H1 (cell line): ENCODE measurements at regions not wholly inside any gene's neighbourhood (a gene's known extent, or its start where the extent isn't known, plus 50 kb on each side); places are given as distances from the start of the nearest gene placed in this dataset.

Source experiments
- CTCF ChIA-PET: fragments of 300-600 bp; sonication (Branson Sonifier 250); formaldehyde crosslinking; loops from one replicate; lab custom pipeline; 2021; ENCODE audit not compliant: partially characterized antibody; lab: Charles Lee
- POLR2A ChIA-PET: fragments of 300-600 bp; sonication (Branson Sonifier 250); formaldehyde crosslinking; loops from one replicate; lab custom pipeline; 2021; ENCODE audit warnings: inconsistent platforms; ENCODE audit not compliant: partially characterized antibody; lab: Charles Lee
- DNase-seq, 2 experiments: peaks; one replicate each; pipeline versions ENCODE4 v3.0.0 to v3.0.0-alpha.2; 2010 to 2022; ENCODE audit warnings: low spot score in 2 of 2, low read depth in 1 of 2, mixed read lengths in 1 of 2
- FAIRE-seq: peaks from 2 replicates; lab custom pipeline; 2011; peaks lifted over from hg19 to GRCh38; lab: Jason Lieb, UNC
- H2AFZ ChIP-seq: 2 replicates; pipeline ENCODE4 v1.8.1; 2012; ENCODE audit warnings: low read length, inconsistent platforms
- H2AK5ac ChIP-seq: 2 replicates; pipeline ENCODE4 v1.6.1; 2013; ENCODE audit warnings: low read depth, low read length
- H2BK120ac ChIP-seq: replicated peaks from 2 replicates; pipeline ENCODE3; 2013; ENCODE audit warnings: low read depth, low read length, inconsistent platforms
- H2BK12ac ChIP-seq: 2 replicates; pipeline ENCODE4 v1.6.1; 2013; ENCODE audit warnings: low read depth, low read length
- H2BK15ac ChIP-seq: 2 replicates; pipeline ENCODE4 v1.6.1; 2013; ENCODE audit warnings: low read length
- H2BK20ac ChIP-seq: 2 replicates; pipeline ENCODE4 v1.6.1; 2013; ENCODE audit warnings: low read length
- H2BK5ac ChIP-seq: 2 replicates; pipeline ENCODE4 v1.6.1; 2013; ENCODE audit warnings: low read depth, low read length
- H3K14ac ChIP-seq: 2 replicates; pipeline ENCODE4 v1.6.1; 2013; ENCODE audit warnings: inconsistent platforms; ENCODE audit not compliant: insufficient read length
- H3K18ac ChIP-seq: 2 replicates; pipeline ENCODE4 v1.6.1; 2013; ENCODE audit warnings: low read length; ENCODE audit errors: extremely low read depth
- H3K23ac ChIP-seq: 2 replicates; pipeline ENCODE4 v1.6.1; 2013; ENCODE audit warnings: inconsistent platforms; ENCODE audit not compliant: insufficient read length
- H3K23me2 ChIP-seq: 2 replicates; pipeline ENCODE4 v1.6.1; 2013; ENCODE audit warnings: low read depth, low read length
- H3K27ac ChIP-seq: 2 replicates; pipeline ENCODE4 v1.6.1; 2011; ENCODE audit warnings: low read depth, low read length, inconsistent platforms
- H3K27me3 ChIP-seq, 4 experiments: replicated peaks in 1 of 4; 1 replicate in 1 of 4; 2 replicates in 3 of 4; pipeline versions ENCODE4 v1.6.1 to v1.8.1; 2011 to 2013; ENCODE audit warnings: low read length in 3 of 4, mild to moderate bottlenecking in 3 of 4, inconsistent platforms in 2 of 4, mixed read lengths in 2 of 4, moderate library complexity in 1 of 4; ENCODE audit not compliant: control insufficient read depth in 3 of 4, insufficient read depth in 3 of 4; ENCODE audit errors: extremely low read depth in 1 of 4
- H3K36me3 ChIP-seq, 4 experiments: 2 replicates each; pipeline versions ENCODE4 v1.6.1 to v1.8.1; 2011 to 2013; ENCODE audit warnings: mild to moderate bottlenecking in 4 of 4, low read length in 3 of 4, moderate library complexity in 2 of 4, control low read depth in 1 of 4, inconsistent platforms in 1 of 4; ENCODE audit not compliant: insufficient read depth in 4 of 4, control insufficient read depth in 2 of 4
- H3K4ac ChIP-seq: replicated peaks from 2 replicates; pipeline ENCODE3; 2013; ENCODE audit warnings: low read length, low read depth, mixed read lengths, inconsistent platforms; ENCODE audit not compliant: insufficient read length
- H3K4me1 ChIP-seq, 4 experiments: replicated peaks in 1 of 4; 1 replicate in 1 of 4; 2 replicates in 3 of 4; pipeline versions ENCODE4 v1.6.1 to v1.8.1; 2011 to 2013; ENCODE audit warnings: low read length in 3 of 4, inconsistent platforms in 2 of 4, mixed read lengths in 1 of 4; ENCODE audit not compliant: insufficient read depth in 4 of 4, control insufficient read depth in 3 of 4
- H3K4me2 ChIP-seq, 2 experiments: 2 replicates each; pipeline versions ENCODE4 v1.6.1 to v1.8.1; 2011 to 2013; ENCODE audit warnings: low read depth in 2 of 2, low read length in 2 of 2, control low read depth in 1 of 2, inconsistent platforms in 1 of 2, mild to moderate bottlenecking in 1 of 2; ENCODE audit not compliant: insufficient read depth in 1 of 2
- H3K4me3 ChIP-seq, 4 experiments: fragments of 200-600, 300-600 bp in 1 of 4; sonication (generic), shearing (Covaris generic), sonication (Bioruptor Twin) in 1 of 4; 2 replicates each; pipeline versions ENCODE4 v1.5.1 to v1.8.1; 2011 to 2016; ENCODE audit warnings: low read length in 4 of 4, low read depth in 3 of 4, control low read depth in 2 of 4, inconsistent platforms in 2 of 4, mild to moderate bottlenecking in 2 of 4, mixed read lengths in 1 of 4, moderate library complexity in 1 of 4; ENCODE audit not compliant: insufficient read depth in 2 of 4; ENCODE audit errors: extremely low read depth in 1 of 4
- H3K56ac ChIP-seq: replicated peaks from 2 replicates; pipeline ENCODE3; 2013; ENCODE audit warnings: low read depth, mild to moderate bottlenecking, mixed read lengths, low read length, inconsistent platforms; ENCODE audit not compliant: insufficient read length
- H3K79me1 ChIP-seq: 2 replicates; pipeline ENCODE4 v1.6.1; 2013; ENCODE audit warnings: low read depth, low read length, control low read depth
- H3K79me2 ChIP-seq, 2 experiments: 2 replicates each; pipeline versions ENCODE4 v1.6.1 to v1.8.1; 2012 to 2013; ENCODE audit warnings: low read length in 2 of 2, mild to moderate bottlenecking in 2 of 2, inconsistent platforms in 1 of 2; ENCODE audit not compliant: insufficient read depth in 2 of 2, control insufficient read depth in 1 of 2
- H3K9ac ChIP-seq, 4 experiments: replicated peaks in 1 of 4; 1 replicate in 1 of 4; 2 replicates in 3 of 4; pipeline versions ENCODE4 v1.6.1 to v1.8.1; 2011 to 2013; ENCODE audit warnings: low read depth in 3 of 4, low read length in 3 of 4, control low read depth in 2 of 4, mild to moderate bottlenecking in 2 of 4, moderate library complexity in 2 of 4, inconsistent platforms in 1 of 4; ENCODE audit errors: extremely low read depth in 1 of 4
- H3K9me3 ChIP-seq, 2 experiments: 2 replicates each; pipeline versions ENCODE4 v1.6.1 to v1.8.1; 2012 to 2013; ENCODE audit warnings: mild to moderate bottlenecking in 2 of 2, moderate library complexity in 2 of 2, control low read depth in 1 of 2, inconsistent platforms in 1 of 2, low read depth in 1 of 2, low read length in 1 of 2, mixed read lengths in 1 of 2; ENCODE audit not compliant: insufficient read depth in 2 of 2
- H4K20me1 ChIP-seq, 2 experiments: replicated peaks in 1 of 2; 2 replicates each; pipeline versions ENCODE3 to v1.8.1; 2011 to 2013; ENCODE audit warnings: inconsistent platforms in 2 of 2, low read length in 2 of 2, mild to moderate bottlenecking in 1 of 2; ENCODE audit not compliant: insufficient read depth in 2 of 2, control insufficient read depth in 1 of 2
- H4K5ac ChIP-seq: 2 replicates; pipeline ENCODE4 v1.6.1; 2013; ENCODE audit warnings: low read length, low read depth, mixed read lengths, inconsistent platforms; ENCODE audit not compliant: insufficient read length
- H4K8ac ChIP-seq: 2 replicates; pipeline ENCODE4 v1.8.0; 2013; ENCODE audit warnings: mild to moderate bottlenecking, moderate library complexity, low read length, inconsistent platforms; ENCODE audit not compliant: insufficient read depth; ENCODE audit errors: extremely low read depth
- H4K91ac ChIP-seq: replicated peaks from 2 replicates; pipeline ENCODE3; 2013; ENCODE audit warnings: low read length, mixed read lengths, inconsistent platforms; ENCODE audit not compliant: insufficient read length
- CTCF ChIP-seq, 3 experiments: IDR thresholded peaks; 1 replicate in 2 of 3; 2 replicates in 1 of 3; pipeline versions ENCODE4 v1.5.1 to v1.6.1; 2011; ENCODE audit warnings: low read length in 3 of 3, mild to moderate bottlenecking in 3 of 3, inconsistent platforms in 2 of 3, low read depth in 1 of 3, moderate library complexity in 1 of 3; ENCODE audit not compliant: insufficient read depth in 1 of 3; ENCODE audit errors: control extremely low read depth in 1 of 3
- E2F6 ChIP-seq: IDR thresholded peaks from 2 replicates; pipeline ENCODE4 v1.6.1; 2012; ENCODE audit warnings: inconsistent platforms
- FOSL1 ChIP-seq: IDR thresholded peaks from 2 replicates; pipeline ENCODE4 v1.6.1; 2011; ENCODE audit warnings: mild to moderate bottlenecking, low read depth, low read length, moderate library complexity; ENCODE audit not compliant: insufficient read depth
- JUND ChIP-seq: IDR thresholded peaks from 2 replicates; pipeline ENCODE4 v1.6.1; 2011; ENCODE audit warnings: mild to moderate bottlenecking, improper control_type of control experiment, low read length
- MAX ChIP-seq: IDR thresholded peaks from 2 replicates; pipeline ENCODE4 v1.6.1; 2012; ENCODE audit warnings: inconsistent platforms
- NANOG ChIP-seq: IDR thresholded peaks from 2 replicates; pipeline ENCODE4 v1.6.1; 2011; ENCODE audit warnings: low read length, low read depth, mild to moderate bottlenecking, inconsistent platforms; ENCODE audit not compliant: insufficient read depth, poor library complexity, severe bottlenecking
- POLR2AphosphoS5 ChIP-seq: IDR thresholded peaks from 2 replicates; pipeline ENCODE4 v1.6.1; 2011; ENCODE audit warnings: low read depth, low read length
- POU5F1 ChIP-seq: IDR thresholded peaks from 2 replicates; pipeline ENCODE4 v1.6.1; 2011; ENCODE audit warnings: low read depth, mild to moderate bottlenecking, low read length, moderate library complexity
- SAP30 ChIP-seq: fragments of 300-600 bp; sonication (generic); IDR thresholded peaks from 2 replicates; pipeline ENCODE4 v1.7.1; 2012; ENCODE audit warnings: low read length, moderate library complexity, mild to moderate bottlenecking, inconsistent platforms; ENCODE audit not compliant: insufficient read depth, insufficient replicate concordance
- ZNF274 ChIP-seq: IDR thresholded peaks from 2 replicates; pipeline ENCODE4 v1.7.0; 2012; ENCODE audit warnings: low read length, borderline replicate concordance; ENCODE audit errors: extremely low read depth
- WGBS, 2 experiments: shearing (Covaris generic) in 1 of 2; methylation state at CpG; one replicate each; pipeline versions ENCODE4 v1.1.6 to v1.1.7; 2013 to 2015; ENCODE audit warnings: low lambda C conversion rate in 2 of 2, mixed read lengths in 2 of 2, inconsistent platforms in 1 of 2, low coverage in 1 of 2, missing lambda C conversion rate in 1 of 2; ENCODE audit not compliant: insufficient replicate concordance in 2 of 2, insufficient coverage in 1 of 2, insufficient read length in 1 of 2; ENCODE audit errors: extremely low coverage in 1 of 2, missing lambda C conversion rate in 1 of 2; 5-methylcytosine and 5-hydroxymethylcytosine counted together

GRCh38 chr13:106636492-106636891 lies 68.6 kb upstream of the ARGLU1 start:
- POLR2A ChIA-PET, result no interaction called here
- TF ChIP-seq MAX (no peak), POLR2AphosphoS5 (no peak), ZNF274 (no peak), NANOG (no peak), POU5F1 (no peak), JUND (no peak), CTCF (IDR thresholded peaks at IDR 0.05; ENCODE audit: control extremely low read depth in 1 of 3, insufficient read depth in 1 of 3, low read depth in 1 of 3, low read length in 3 of 3) (no peak), SAP30 (no peak), FOSL1 (no peak), E2F6 (no peak)

More at GRCh38 chr13:106636492-106636891, 68.6 kb upstream of the ARGLU1 start:
- Histone ChIP-seq H2AFZ (no peak overlapping the region), H3K9ac (no peak overlapping the region), H3K9me3 (no peaks in the 10 kb centered on the region), H2BK15ac (no peak overlapping the region), H3K79me2 (no peaks in the 10 kb centered on the region), H3K23me2 (no peaks in the 10 kb centered on the region), H4K20me1 (no peaks in the 10 kb centered on the region), H3K36me3 (no peaks in the 10 kb centered on the region), H4K5ac (no peak overlapping the region), H3K14ac (no peak overlapping the region), H2BK20ac (no peak overlapping the region), H3K56ac (no peak overlapping the region), H3K18ac (no peak overlapping the region), H2AK5ac (no peak overlapping the region), H3K4me3 (no peak overlapping the region), H3K27ac (no peak overlapping the region), H3K27me3 (no peaks in the 10 kb centered on the region), H3K23ac (no peak overlapping the region), H2BK5ac (no peak overlapping the region), H3K4ac (no peak overlapping the region), H4K8ac (no peak overlapping the region), H3K79me1 (no peaks in the 10 kb centered on the region), H3K4me1 (no peaks in the 10 kb centered on the region), H2BK120ac (no peak overlapping the region), H3K4me2 (no peak overlapping the region), H4K91ac (no peak overlapping the region), H2BK12ac (0 out of 2 replicates have a peak overlapping the region, but pooled peaks have one; percentile 39)
- FAIRE-seq (no peak), DNase-seq (no peak)
- 91% methylated on average over 3 of the region's 3 CpGs; no CpG with 5 or more reads in 1 of the 2 experiments for WGBS, 2 experiments
- CTCF ChIA-PET, result interaction anchor here (0.6 to 2.6 kb wide), 4 partner anchors 8 to 435 kb away, joined by 3 to 9 read pairs (median 6); no protein-coding TSS in a partner anchor
